Calu3 (cell line): ENCODE measurements at regions not wholly inside any gene's neighbourhood (a gene's known extent, or its start where the extent isn't known, plus 50 kb on each side); places are given as distances from the start of the nearest gene placed in this dataset.

Experiments used
- BruUV-seq: library from RNA; stranded (reverse); fragments of 400-500 nt; replicated peaks from 2 replicates; lab custom pipeline; 2021; lab: Mats Ljungman, UMichigan
- CTCF ChIA-PET: fragments of 300-600 bp; sonication (Branson Sonifier 250); formaldehyde crosslinking; loops from one replicate; lab custom pipeline; 2022; ENCODE audit warnings: antibody characterized with exemption; lab: Charles Lee
- DNase-seq: peaks from one replicate; pipeline ENCODE4 v3.0.0; 2022
- H3K27ac Mint-ChIP-seq: one replicate; pipeline ENCODE4 v1.8.0; 2022; ENCODE audit warnings: mixed read lengths; ENCODE audit not compliant: unreplicated experiment
- H3K27me3 Mint-ChIP-seq: one replicate; pipeline ENCODE4 v1.8.0; 2022; ENCODE audit warnings: mixed read lengths; ENCODE audit not compliant: unreplicated experiment
- H3K36me3 Mint-ChIP-seq: one replicate; pipeline ENCODE4 v1.8.0; 2022; ENCODE audit warnings: mild to moderate bottlenecking, moderate library complexity, mixed read lengths; ENCODE audit not compliant: insufficient read depth, unreplicated experiment
- H3K4me1 Mint-ChIP-seq: one replicate; pipeline ENCODE4 v1.8.0; 2022; ENCODE audit warnings: mild to moderate bottlenecking, low read depth, mixed read lengths; ENCODE audit not compliant: unreplicated experiment
- H3K4me3 Mint-ChIP-seq: one replicate; pipeline ENCODE4 v1.8.0; 2022; ENCODE audit warnings: mild to moderate bottlenecking, low read depth, moderate library complexity, mixed read lengths; ENCODE audit not compliant: unreplicated experiment
- H3K9me3 Mint-ChIP-seq: one replicate; pipeline ENCODE4 v1.8.0; 2022; ENCODE audit warnings: low read depth, mixed read lengths; ENCODE audit not compliant: unreplicated experiment
- CTCF ChIP-seq: fragments of 200-600 bp; IDR thresholded peaks from one replicate; pipeline ENCODE4 v1.8.0; 2022; ENCODE audit warnings: antibody characterized with exemption; ENCODE audit not compliant: unreplicated experiment
- intact Hi-C: fragments of 100-400 bp; cut with micrococcal nuclease; formaldehyde crosslinking; loops from one replicate; pipeline ENCODE4 v1.10.0; 2022; ENCODE audit not compliant: unreplicated experiment

- CTCF ChIA-PET = interaction anchor here (0.6 to 1.7 kb wide), 32 partner anchors 13 to 301 kb away, joined by 3 to 13 read pairs (median 4); no protein-coding TSS in a partner anchor
- no TSS peak for BruUV-seq
- Mint-ChIP-seq H3K27ac (no peak overlapping the region), H3K27me3 (peaks cover 17% of the 10 kb centered on the region), H3K9me3 (no peaks in the 10 kb centered on the region), H3K4me1 (peaks cover under 1% of the 10 kb centered on the region), H3K36me3 (no peaks in the 10 kb centered on the region), H3K4me3 (peak overlapping the region; percentile 44)
- DNase-seq = no peak
- intact Hi-C loops = loop anchor here (2.0 kb wide), 1 partner anchor 195 kb away; no protein-coding TSS in a partner anchor
- no peak for TF ChIP-seq CTCF
Measured at GRCh38 chr16:85415196-85416090, 197.7 kb upstream of the GSE1 start.

GRCh38 chr16:85416228-85417109 lies 196.7 kb upstream of the GSE1 start:
- Mint-ChIP-seq H3K4me1 (peaks cover 8% of the 10 kb centered on the region), H3K4me3 (peak overlapping the region; percentile 44), H3K27ac (no peak overlapping the region), H3K36me3 (no peaks in the 10 kb centered on the region), H3K9me3 (no peaks in the 10 kb centered on the region), H3K27me3 (peaks cover 17% of the 10 kb centered on the region)
- intact Hi-C loops = loop anchor here (2.0 kb wide), 1 partner anchor 194 kb away; no protein-coding TSS in a partner anchor
- peak; percentile 96 for DNase-seq
- CTCF ChIA-PET = interaction anchor here (0.6 to 1.7 kb wide), 32 partner anchors 12 to 302 kb away, joined by 3 to 13 read pairs (median 4); no protein-coding TSS in a partner anchor
- no TSS peak for BruUV-seq
- TF ChIP-seq CTCF = peak; percentile 92

- TF ChIP-seq CTCF = no peak
- Mint-ChIP-seq H3K36me3 (no peaks in the 10 kb centered on the region), H3K27ac (no peak overlapping the region), H3K27me3 (peaks cover 17% of the 10 kb centered on the region), H3K9me3 (no peaks in the 10 kb centered on the region), H3K4me1 (peaks cover 13% of the 10 kb centered on the region), H3K4me3 (no peak overlapping the region)
- no TSS peak for BruUV-seq
- CTCF ChIA-PET = no interaction called here
- no peak for DNase-seq
- intact Hi-C loops = loop anchor here (2.0 kb wide), 1 partner anchor 193 kb away; no protein-coding TSS in a partner anchor
Measured at GRCh38 chr16:85417156-85417860, 195.8 kb upstream of the GSE1 start.

GRCh38 chr16:85418978-85419491 lies 194.1 kb upstream of the GSE1 start:
- CTCF ChIA-PET = interaction anchor here (1.1 kb wide), 1 partner anchor 135 kb away, joined by 3 read pairs; no protein-coding TSS in a partner anchor
- H3K27ac Mint-ChIP-seq = no peak overlapping the region

More at GRCh38 chr16:85418978-85419491, 194.1 kb upstream of the GSE1 start:
- Mint-ChIP-seq H3K9me3 (no peaks in the 10 kb centered on the region), H3K27me3 (peaks cover 26% of the 10 kb centered on the region), H3K4me1 (peaks cover 31% of the 10 kb centered on the region), H3K36me3 (no peaks in the 10 kb centered on the region), H3K4me3 (no peak overlapping the region)
- intact Hi-C loops = no loop called here
- no TSS peak for BruUV-seq
- no peak for TF ChIP-seq CTCF
- DNase-seq = no peak
